ENCODE measurements at regions not wholly inside any gene's neighbourhood (a gene's known extent, or its start where the extent isn't known, plus 50 kb on each side); places are given as distances from the start of the nearest gene placed in this dataset.
"Not testable (repeated sequence)": the region's sequence is repeated elsewhere in the genome, so short reads cannot be mapped to it uniquely, and the experiment has no call there.

GRCh38 chr15:20337238-20337637 lies 204.4 kb downstream of the GOLGA6L6 start:
- in situ Hi-C loops (cut with MboI; ENCODE audit: low sequenced_read_pairs); DNase-seq (ENCODE audit: low spot score in 2 of 2); H3K36me3 ChIP-seq (replicated peaks); H3K4me1 ChIP-seq; H3K27me3 ChIP-seq (ENCODE audit: low read depth); H3K4me3 ChIP-seq: not testable (repeated sequence)
- H3K9me3 ChIP-seq, result peaks cover 28% of the 10 kb centered on the region

GRCh38 chr15:20334451-20334850 lies 207.1 kb downstream of the GOLGA6L6 start:
- DNase-seq (ENCODE audit: low spot score in 2 of 2); H3K4me1 ChIP-seq; H3K27me3 ChIP-seq (ENCODE audit: low read depth); H3K4me3 ChIP-seq; H3K36me3 ChIP-seq (replicated peaks); in situ Hi-C loops (cut with MboI; ENCODE audit: low sequenced_read_pairs): not testable (repeated sequence)
- H3K9me3 ChIP-seq, result peaks cover 15% of the 10 kb centered on the region

GRCh38 chr15:20325751-20326150 lies 215.8 kb downstream of the GOLGA6L6 start:
- H3K4me3 ChIP-seq; H3K36me3 ChIP-seq (replicated peaks); in situ Hi-C loops (cut with MboI; ENCODE audit: low sequenced_read_pairs); DNase-seq (ENCODE audit: low spot score in 2 of 2); H3K27me3 ChIP-seq (ENCODE audit: low read depth); H3K4me1 ChIP-seq: not testable (repeated sequence)
- peaks cover 14% of the 10 kb centered on the region for H3K9me3 ChIP-seq

GRCh38 chr15:20317132-20317531 lies 224.5 kb downstream of the GOLGA6L6 start:
- H3K9me3 ChIP-seq; DNase-seq (ENCODE audit: low spot score in 2 of 2); H3K4me1 ChIP-seq; in situ Hi-C loops (cut with MboI; ENCODE audit: low sequenced_read_pairs); H3K4me3 ChIP-seq; H3K27me3 ChIP-seq (ENCODE audit: low read depth); H3K36me3 ChIP-seq (replicated peaks): not testable (repeated sequence)

- peaks cover 20% of the 10 kb centered on the region for H3K9me3 ChIP-seq
- in situ Hi-C loops (cut with MboI; ENCODE audit: low sequenced_read_pairs); H3K4me3 ChIP-seq; DNase-seq (ENCODE audit: low spot score in 2 of 2); H3K36me3 ChIP-seq (replicated peaks); H3K4me1 ChIP-seq; H3K27me3 ChIP-seq (ENCODE audit: low read depth): not testable (repeated sequence)
Observed at GRCh38 chr15:20311014-20311680, 230.5 kb downstream of the GOLGA6L6 start.

GRCh38 chr15:20310603-20311002 lies 231.0 kb downstream of the GOLGA6L6 start:
- H3K4me3 ChIP-seq, result no peak overlapping the region
- peaks cover 20% of the 10 kb centered on the region for H3K9me3 ChIP-seq
- no peaks in the 10 kb centered on the region for H3K36me3 ChIP-seq (replicated peaks)
- no peak for DNase-seq (ENCODE audit: low spot score in 2 of 2)
- no peaks in the 10 kb centered on the region for H3K4me1 ChIP-seq
- no peaks in the 10 kb centered on the region for H3K27me3 ChIP-seq (ENCODE audit: low read depth)
- in situ Hi-C loops (cut with MboI; ENCODE audit: low sequenced_read_pairs), result no loop called here

GRCh38 chr15:20309966-20310365 lies 231.6 kb downstream of the GOLGA6L6 start:
- H3K36me3 ChIP-seq (replicated peaks); H3K4me1 ChIP-seq; H3K27me3 ChIP-seq (ENCODE audit: low read depth); H3K4me3 ChIP-seq; DNase-seq (ENCODE audit: low spot score in 2 of 2): not testable (repeated sequence)
- in situ Hi-C loops (cut with MboI; ENCODE audit: low sequenced_read_pairs), result loop anchor here (10.0 kb wide), 1 partner anchor 55 kb away; no protein-coding TSS in a partner anchor
- peaks cover 20% of the 10 kb centered on the region for H3K9me3 ChIP-seq

- in situ Hi-C loops (cut with MboI; ENCODE audit: low sequenced_read_pairs), result loop anchor here (10.0 kb wide), 1 partner anchor 55 kb away; no protein-coding TSS in a partner anchor
- peaks cover 25% of the 10 kb centered on the region for H3K9me3 ChIP-seq
- H3K27me3 ChIP-seq (ENCODE audit: low read depth); H3K4me1 ChIP-seq; H3K36me3 ChIP-seq (replicated peaks); H3K4me3 ChIP-seq; DNase-seq (ENCODE audit: low spot score in 2 of 2): not testable (repeated sequence)
Observed at GRCh38 chr15:20309395-20309794, 232.2 kb downstream of the GOLGA6L6 start.

- peaks cover 30% of the 10 kb centered on the region for H3K9me3 ChIP-seq
- not testable (repeated sequence) for H3K4me1 ChIP-seq; H3K4me3 ChIP-seq; H3K36me3 ChIP-seq (replicated peaks); DNase-seq (ENCODE audit: low spot score in 2 of 2); H3K27me3 ChIP-seq (ENCODE audit: low read depth)
- in situ Hi-C loops (cut with MboI; ENCODE audit: low sequenced_read_pairs), result loop anchor here (10.0 kb wide), 1 partner anchor 57 kb away; no protein-coding TSS in a partner anchor
Observed at GRCh38 chr15:20308027-20308690, 233.4 kb downstream of the GOLGA6L6 start.

GRCh38 chr15:20307137-20307536 lies 234.5 kb downstream of the GOLGA6L6 start:
- H3K4me1 ChIP-seq; H3K4me3 ChIP-seq; DNase-seq (ENCODE audit: low spot score in 2 of 2); H3K27me3 ChIP-seq (ENCODE audit: low read depth); H3K36me3 ChIP-seq (replicated peaks): not testable (repeated sequence)
- in situ Hi-C loops (cut with MboI; ENCODE audit: low sequenced_read_pairs), result loop anchor here (10.0 kb wide), 1 partner anchor 58 kb away; no protein-coding TSS in a partner anchor
- peaks cover 31% of the 10 kb centered on the region for H3K9me3 ChIP-seq

GRCh38 chr15:20306497-20307106 lies 235.0 kb downstream of the GOLGA6L6 start:
- H3K9me3 ChIP-seq, result peaks cover 34% of the 10 kb centered on the region
- H3K4me1 ChIP-seq; H3K36me3 ChIP-seq (replicated peaks); H3K4me3 ChIP-seq; DNase-seq (ENCODE audit: low spot score in 2 of 2); H3K27me3 ChIP-seq (ENCODE audit: low read depth): not testable (repeated sequence)
- in situ Hi-C loops (cut with MboI; ENCODE audit: low sequenced_read_pairs), result loop anchor here (10.0 kb wide), 1 partner anchor 58 kb away; no protein-coding TSS in a partner anchor

GRCh38 chr15:20305912-20306311 lies 235.7 kb downstream of the GOLGA6L6 start:
- not testable (repeated sequence) for H3K27me3 ChIP-seq (ENCODE audit: low read depth); H3K4me3 ChIP-seq; DNase-seq (ENCODE audit: low spot score in 2 of 2); H3K36me3 ChIP-seq (replicated peaks); H3K4me1 ChIP-seq
- peaks cover 36% of the 10 kb centered on the region for H3K9me3 ChIP-seq
- in situ Hi-C loops (cut with MboI; ENCODE audit: low sequenced_read_pairs), result loop anchor here (10.0 kb wide), 1 partner anchor 59 kb away; no protein-coding TSS in a partner anchor

- not testable (repeated sequence) for H3K36me3 ChIP-seq (replicated peaks); H3K27me3 ChIP-seq (ENCODE audit: low read depth); H3K4me1 ChIP-seq; DNase-seq (ENCODE audit: low spot score in 2 of 2); H3K4me3 ChIP-seq
- in situ Hi-C loops (cut with MboI; ENCODE audit: low sequenced_read_pairs), result loop anchor here (10.0 kb wide), 1 partner anchor 60 kb away; no protein-coding TSS in a partner anchor
- peaks cover 35% of the 10 kb centered on the region for H3K9me3 ChIP-seq
Observed at GRCh38 chr15:20305015-20305465, 236.6 kb downstream of the GOLGA6L6 start.
